Ecto neural progenitor cell (in vitro differentiated cells): ENCODE measurements at regions not wholly inside any gene's neighbourhood (a gene's known extent, or its start where the extent isn't known, plus 50 kb on each side); places are given as distances from the start of the nearest gene placed in this dataset.
"Not testable (repeated sequence)": the region's sequence is repeated elsewhere in the genome, so short reads cannot be mapped to it uniquely, and the experiment has no call there.

ENCODE experiments used
- DNase-seq: peaks from one replicate; pipeline ENCODE4 v3.0.0-alpha.2; 2018; ENCODE audit warnings: low spot score

DNA sequence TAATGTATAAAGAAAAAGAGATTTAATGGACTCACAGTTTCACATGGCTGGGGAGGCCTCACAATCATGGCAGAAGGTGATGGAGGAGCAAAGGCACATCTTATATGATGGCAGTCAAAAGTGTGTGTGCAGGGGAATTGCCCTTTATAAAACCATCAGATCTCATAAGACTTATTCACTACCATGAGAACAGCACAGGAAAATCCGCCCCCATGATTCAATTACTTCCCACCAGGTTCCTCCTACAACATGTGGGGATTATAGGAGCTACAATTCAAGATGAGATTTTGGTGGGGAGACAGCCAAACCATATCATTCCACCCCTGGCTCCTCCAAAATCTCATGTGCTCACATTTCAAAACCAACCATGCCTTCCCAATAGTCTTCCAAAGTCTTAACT, 82.5 kb upstream of the ANKRD1 start:
- not testable (repeated sequence) for DNase-seq

DNA sequence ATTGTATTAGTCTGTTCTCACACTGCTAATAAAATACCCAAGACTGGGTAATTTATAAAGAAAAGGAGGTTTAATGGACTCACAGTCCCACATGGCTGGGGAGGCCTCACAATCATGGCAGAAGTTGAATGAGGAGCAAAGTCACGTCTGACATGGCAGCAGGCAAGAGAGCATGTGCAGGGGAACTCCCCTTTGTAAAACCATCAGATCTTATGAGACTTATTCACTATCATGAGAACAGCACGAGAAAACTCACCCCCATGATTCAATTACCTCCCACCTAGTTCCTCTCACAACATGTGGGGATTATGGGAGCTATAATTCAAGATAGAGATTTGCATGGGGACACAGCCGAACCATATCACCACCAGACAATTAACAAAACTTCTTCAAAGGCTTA, 84.4 kb upstream of the ANKRD1 start:
- not testable (repeated sequence) for DNase-seq

DNA sequence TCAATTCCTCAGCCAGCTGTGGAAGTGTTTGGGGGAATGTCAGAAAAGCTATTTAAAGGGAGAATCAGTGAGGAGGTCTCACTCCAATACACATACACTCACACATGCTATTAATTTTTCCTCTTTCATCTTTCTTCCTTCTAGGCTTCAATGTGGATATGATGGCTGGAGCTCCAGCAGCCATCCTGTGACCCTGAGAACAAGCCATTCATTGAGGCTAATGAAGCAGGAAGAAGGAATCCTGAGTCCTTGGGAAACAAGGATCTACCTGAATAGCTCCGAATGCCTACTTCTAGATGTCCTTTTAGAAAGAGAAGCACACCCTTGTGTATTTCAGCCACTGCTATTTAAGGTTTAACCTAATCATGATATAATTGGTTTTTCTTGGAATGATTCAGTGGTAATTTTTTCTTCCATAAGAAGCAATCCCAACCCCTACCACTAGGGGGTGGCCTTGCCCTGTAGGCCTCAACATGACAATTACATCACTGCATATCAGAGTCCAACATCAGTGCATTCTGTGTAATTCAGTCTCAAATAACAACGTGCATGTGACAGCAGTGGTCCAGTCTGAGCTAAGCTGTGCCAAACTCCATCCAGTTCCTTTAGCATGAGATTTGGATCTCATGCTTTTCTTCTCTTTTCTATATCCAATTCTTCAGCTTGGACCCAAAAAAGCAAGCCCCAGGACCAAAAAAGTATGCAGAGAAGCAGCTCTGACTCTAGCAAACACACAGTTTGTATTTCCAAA, 85.3 kb upstream of the ANKRD1 start:
- DNase-seq, result peak; percentile 58

- DNase-seq, result no peak
These were observed 86.0 kb upstream of the ANKRD1 start for GRCh38 chr10:91006752-91007346.

DNA sequence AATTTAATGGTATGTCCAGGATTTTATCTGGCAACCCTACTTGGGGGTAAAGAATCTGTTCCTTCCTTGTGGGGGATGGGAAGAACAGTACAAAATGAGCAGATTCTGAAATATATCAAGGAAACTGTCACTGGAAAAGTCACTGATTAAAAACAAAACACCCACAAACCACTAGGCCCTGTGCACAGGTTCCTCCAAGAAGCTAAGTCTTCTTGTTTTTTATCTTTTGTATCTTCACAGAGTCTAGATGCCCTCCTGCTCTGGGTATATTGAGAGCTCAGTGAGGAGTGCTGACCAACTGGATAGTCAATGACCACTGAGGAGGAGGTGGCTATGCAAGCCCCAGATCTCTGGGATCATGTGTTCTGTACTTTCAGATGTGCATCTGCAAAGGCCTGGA, 86.8 kb upstream of the ANKRD1 start:
- DNase-seq, result no peak

DNA sequence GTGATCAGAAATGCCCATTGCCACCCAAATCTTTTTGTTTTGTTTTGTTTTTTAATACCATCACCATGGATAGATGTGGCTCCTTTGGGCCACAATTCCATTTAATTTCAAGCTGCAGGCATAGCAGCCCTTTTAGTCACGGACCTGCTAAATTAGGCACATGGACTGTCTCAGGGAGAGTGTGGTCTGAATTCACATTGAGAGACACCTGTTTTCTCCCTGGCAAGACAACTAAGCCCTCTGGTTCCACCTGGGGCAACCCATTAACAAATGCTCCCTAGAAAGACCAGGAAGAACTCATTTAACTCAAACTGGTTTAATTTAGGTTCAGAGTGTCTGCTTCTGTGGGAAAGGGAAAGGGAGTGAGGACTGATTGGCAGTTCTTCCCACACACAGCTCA, 88.2 kb upstream of the ANKRD1 start:
- DNase-seq, result no peak

DNA sequence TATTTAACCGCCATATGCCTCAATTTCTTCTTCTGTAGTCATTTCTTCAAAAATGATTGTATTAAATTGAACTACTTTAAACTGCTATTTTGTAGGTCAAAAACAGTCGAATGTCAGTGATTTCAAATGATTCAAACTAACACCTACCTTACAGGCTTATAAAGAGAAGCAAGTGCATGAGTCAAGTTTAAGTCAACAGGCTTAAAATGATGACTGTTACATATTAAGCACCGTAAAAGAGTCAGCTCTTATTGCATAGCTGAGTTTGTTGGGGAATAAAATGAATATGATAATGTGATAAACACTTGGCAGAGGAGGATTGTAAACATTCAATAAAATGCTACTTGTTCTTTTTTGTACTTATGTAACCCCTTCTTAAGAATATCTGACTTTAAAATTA, 90.1 kb upstream of the ANKRD1 start:
- DNase-seq, result no peak

GRCh38 chr10:91012502-91012901, 91.6 kb upstream of the ANKRD1 start:
- no peak for DNase-seq

DNA sequence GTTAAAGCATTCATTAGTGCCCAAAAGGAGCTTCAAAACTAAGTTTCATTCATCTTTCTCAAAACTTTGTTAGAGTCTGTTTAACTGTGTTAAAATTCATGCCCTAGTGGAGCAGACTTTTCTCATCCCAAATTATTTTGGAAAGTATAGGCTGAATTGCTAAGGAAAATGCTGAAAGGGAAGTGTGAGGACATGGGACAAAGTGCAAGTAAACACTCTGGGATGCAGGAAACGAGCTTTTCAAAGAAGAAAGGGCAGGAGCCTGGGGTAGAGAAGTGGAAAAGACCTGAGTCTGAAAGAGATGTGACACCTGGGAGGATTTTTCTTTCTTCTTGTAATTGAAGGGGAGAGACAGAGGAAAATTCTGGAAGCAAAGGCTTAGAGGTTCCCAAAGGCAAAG, 93.1 kb upstream of the ANKRD1 start:
- DNase-seq, result no peak

- DNase-seq, result no peak
These were observed 96.3 kb upstream of the ANKRD1 start for GRCh38 chr10:91017198-91017597.

DNA sequence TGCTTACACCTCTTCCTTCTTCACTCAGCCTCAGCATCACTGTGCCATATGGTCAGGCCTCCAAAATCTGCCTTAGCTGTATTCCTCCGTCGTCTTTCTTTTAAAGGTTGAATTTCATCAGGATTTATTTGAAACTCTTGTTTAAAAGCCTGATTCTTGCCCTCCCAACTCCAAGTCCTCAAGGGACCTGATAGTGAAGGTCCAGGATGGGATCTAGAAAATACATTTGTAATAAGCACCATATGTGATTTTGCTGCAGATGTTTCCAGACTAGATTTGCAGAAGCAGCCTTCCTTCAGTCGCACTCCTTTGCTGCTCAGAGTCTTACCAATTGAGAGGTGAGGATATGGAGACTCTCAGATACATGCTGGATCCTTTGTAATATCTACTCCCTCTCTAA, 101.0 kb upstream of the ANKRD1 start:
- no peak for DNase-seq

DNA sequence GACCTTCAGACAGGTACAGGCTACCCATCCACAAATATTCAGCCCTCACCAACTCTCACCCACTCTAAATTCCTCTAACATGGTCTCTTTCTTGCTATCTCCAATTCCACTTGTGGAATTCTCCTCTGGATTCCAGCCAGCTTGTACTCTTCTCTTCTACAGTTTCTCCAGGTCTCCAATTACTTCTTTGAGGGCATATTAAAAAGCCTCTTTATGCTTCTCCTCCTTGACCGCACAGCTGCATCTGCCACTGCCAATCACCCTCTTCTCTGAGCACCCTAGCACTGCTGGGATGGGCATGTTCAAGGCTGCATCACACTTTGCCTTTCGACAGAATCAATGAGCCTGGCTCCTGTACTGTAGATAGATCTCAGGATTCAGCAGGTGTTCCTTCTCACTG, 101.5 kb upstream of the ANKRD1 start:
- DNase-seq, result no peak

DNA sequence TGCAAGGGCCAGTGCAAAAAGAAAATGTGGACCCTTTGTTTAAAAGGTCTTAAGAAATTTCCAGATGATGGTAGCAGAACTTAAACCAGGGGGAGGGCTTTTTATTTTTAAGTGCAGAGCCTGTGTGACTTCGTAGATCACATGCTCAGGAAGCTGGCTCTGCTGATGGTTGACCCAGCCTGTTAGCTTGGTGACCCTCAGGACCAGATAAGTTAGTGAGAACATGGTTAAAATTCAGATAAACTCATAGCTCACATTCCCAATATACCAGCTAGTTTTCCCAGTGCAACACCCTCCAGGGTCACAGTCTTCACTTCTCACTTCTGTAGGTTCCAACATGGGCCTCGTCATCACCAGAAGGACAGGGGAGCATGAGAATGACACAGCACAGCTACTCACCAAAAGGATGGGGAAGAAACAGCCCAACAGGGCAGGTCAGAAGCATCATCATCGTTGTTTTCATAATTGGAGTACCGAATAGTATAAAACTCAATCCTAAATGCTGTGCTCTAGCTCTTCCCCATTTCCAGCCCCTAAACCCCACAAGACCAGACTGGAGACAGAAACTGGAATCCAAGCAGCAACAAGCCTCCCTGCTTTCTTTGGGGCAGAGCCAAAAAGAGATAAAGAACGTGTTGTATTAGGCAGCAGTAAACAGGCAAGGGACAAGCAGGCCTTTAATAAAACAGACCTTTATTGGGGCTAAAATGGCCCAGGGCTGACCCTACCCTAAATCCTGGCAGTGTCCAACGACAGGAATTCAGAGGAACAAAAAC, 102.2 kb upstream of the ANKRD1 start:
- no peak for DNase-seq

GRCh38 chr10:91023700-91024398, 103.0 kb upstream of the ANKRD1 start:
- no peak for DNase-seq

- DNase-seq, result no peak
These were observed 103.7 kb upstream of the ANKRD1 start for GRCh38 chr10:91024541-91024940.

DNA sequence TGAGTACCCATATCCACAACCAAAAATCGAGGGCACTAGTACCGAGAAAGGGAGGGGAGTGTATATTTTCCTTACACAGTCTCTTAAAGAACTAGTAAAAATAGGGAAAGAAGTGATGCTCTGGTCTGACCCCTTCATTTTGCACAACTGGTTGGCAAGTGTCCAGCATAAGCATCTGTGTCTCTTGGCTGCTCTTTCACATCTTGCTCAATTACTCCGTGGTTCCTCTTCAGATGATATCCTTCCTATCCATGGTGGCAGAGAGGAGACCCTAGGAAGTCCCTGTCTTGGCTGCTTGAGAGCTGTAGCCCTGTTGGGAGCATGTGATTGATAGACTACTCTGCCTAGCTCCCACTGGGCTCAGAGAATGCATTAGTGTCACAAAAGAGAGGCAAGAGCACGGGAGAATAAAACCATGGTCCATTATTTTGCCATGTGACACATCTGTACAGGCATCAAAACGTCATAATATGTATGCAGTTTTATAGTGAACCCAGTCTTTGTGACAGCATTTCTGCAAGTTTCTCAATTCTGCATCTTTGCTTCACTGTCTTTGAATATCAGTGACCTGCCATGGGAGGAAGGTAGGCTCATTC, 111.8 kb upstream of the ANKRD1 start:
- DNase-seq, result no peak

DNA sequence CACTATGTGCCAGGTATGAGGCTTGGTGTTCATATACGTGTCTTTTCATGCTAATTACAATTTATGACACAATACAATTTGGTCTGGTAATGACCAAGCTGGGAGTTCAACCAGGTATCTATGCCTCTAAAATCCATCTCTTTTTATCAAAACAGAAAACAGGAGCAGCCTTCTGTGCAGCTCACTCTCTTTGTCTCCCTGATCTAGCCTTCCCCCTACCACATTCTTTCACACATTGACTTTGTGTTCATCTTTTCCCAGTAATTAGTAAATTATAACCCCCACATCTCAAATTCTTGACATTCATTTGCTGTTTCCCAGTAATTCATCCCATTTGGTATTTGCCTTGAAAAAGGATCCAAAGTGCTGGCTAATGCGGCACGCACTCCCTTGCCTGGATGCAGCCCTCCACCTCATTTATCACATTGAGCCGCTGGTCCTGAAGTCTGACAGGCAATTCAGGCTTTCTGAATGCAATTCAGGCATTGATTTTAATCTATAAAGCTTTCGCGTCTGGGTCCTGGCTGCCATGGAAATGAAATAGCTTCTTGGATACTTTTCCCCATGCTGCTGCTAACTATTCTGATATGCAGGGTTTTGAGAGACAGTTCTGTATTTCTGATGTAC, 112.5 kb upstream of the ANKRD1 start:
- DNase-seq, result no peak

- no peak for DNase-seq
These were observed 113.2 kb upstream of the ANKRD1 start for GRCh38 chr10:91034042-91034441.

DNA sequence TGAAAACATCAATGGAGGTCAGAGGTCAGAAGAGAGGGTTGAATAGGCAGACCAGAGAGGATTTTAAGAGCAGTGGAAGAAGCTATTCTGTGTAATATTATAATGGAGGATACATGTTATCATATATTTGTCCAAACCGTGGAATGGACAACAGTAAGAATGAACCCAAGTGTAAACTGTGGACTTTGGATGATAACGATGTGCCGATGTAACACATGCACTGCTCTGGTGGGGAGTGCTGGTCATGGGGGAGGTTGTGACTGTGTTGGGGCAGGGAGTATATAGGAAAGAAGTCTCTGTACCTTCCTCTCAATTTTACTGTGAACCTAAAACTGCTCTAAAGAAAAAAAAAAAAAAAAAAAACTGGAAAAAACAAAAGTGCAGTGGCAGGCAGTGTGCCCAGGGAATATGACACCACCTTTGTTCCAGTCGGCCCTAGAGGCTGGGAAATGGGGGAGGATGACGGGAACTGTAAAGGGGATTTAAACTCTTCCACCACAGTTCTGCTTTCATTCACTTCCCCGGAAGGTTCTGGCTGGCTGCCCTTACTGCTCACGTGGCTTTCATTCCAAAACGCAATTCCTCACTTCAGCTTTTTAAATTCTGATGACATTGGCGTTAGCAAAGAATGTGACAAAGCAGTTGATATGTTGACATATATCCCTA, 113.7 kb upstream of the ANKRD1 start:
- no peak for DNase-seq

DNA sequence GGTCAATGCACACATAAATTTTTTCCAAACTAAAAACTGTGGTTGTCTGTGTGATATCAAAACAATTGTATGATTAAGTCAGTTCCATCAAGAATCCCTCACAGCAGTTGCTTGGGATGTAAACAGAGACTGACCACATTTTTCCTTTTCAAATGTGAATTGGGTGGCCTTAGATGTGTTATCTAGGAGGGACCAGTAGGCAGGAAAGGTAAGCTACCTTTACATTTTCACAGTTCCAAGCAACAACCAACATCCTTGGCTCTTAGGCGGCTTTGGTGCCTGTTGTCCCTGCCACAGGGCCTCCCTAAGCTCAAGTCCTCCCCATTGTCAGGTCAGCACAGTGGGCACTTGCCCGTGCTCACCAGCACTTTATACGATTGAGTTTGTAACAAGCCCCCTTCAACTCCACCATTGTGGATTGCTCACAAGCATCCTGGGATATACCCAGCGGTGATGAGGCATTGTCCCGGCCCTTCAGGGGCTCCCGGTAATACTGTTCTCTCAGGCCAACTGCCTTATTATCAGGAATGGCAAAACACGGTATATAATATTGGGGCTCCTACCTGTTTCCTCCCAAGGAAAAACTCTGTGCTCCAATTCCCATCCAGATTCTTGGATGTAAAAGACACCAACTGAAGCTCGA, 114.9 kb upstream of the ANKRD1 start:
- no peak for DNase-seq
